IMR-90 (cell line): ENCODE measurements at regions not wholly inside any gene's neighbourhood (a gene's known extent, or its start where the extent isn't known, plus 50 kb on each side); places are given as distances from the start of the nearest gene placed in this dataset.

Source experiments
- ATAC-seq: fragments of 200-7000 bp; cut with Tn5 transposase; 2 replicates; pipeline ENCODE4 v1.9.1; 2020; ENCODE audit warnings: low read depth, mild to moderate bottlenecking, moderate library complexity
- BruUV-seq: library from RNA; stranded (reverse); fragments of 400-500 nt; replicated peaks from 2 replicates; lab custom pipeline; 2021; lab: Mats Ljungman, UMichigan
- CTCF ChIA-PET: fragments of 300-600 bp; formaldehyde crosslinking; extraction: SDS; loops from one replicate; lab custom pipeline; 2021; ENCODE audit warnings: antibody characterized with exemption; lab: Yijun Ruan, JAX
- POLR2A ChIA-PET: fragments of 300-600 bp; sonication (Branson Sonifier 250); formaldehyde crosslinking; loops from one replicate; lab custom pipeline; 2022; ENCODE audit warnings: antibody characterized with exemption; ENCODE audit not compliant: unreplicated experiment; lab: Charles Lee
- DNase-seq: peaks from one replicate; pipeline ENCODE4 v3.0.0; 2013
- H2AFZ ChIP-seq: replicated peaks from 2 replicates; pipeline ENCODE3; 2013; ENCODE audit warnings: low read length, mild to moderate bottlenecking; ENCODE audit not compliant: poor library complexity
- H2AK5ac ChIP-seq: 2 replicates; pipeline ENCODE4 v1.6.1; 2013; ENCODE audit warnings: low read depth, low read length, inconsistent platforms
- H2AK9ac ChIP-seq: replicated peaks from 2 replicates; pipeline ENCODE3; 2013; ENCODE audit warnings: mild to moderate bottlenecking, low read depth, low read length, moderate library complexity; ENCODE audit not compliant: poor library complexity
- H2BK120ac ChIP-seq: 2 replicates; pipeline ENCODE4 v1.6.1; 2013; ENCODE audit warnings: low read depth, low read length, inconsistent platforms
- H2BK15ac ChIP-seq: 3 replicates; pipeline ENCODE4 v1.6.1; 2013; ENCODE audit warnings: low read depth, low read length, inconsistent platforms
- H2BK20ac ChIP-seq: 2 replicates; pipeline ENCODE4 v1.6.1; 2013; ENCODE audit warnings: low read depth, mild to moderate bottlenecking, inconsistent platforms, low read length, moderate library complexity
- H2BK5ac ChIP-seq: 2 replicates; pipeline ENCODE4 v1.6.1; 2013; ENCODE audit warnings: mild to moderate bottlenecking, low read depth, low read length, inconsistent platforms; ENCODE audit not compliant: poor library complexity, severe bottlenecking
- H3K14ac ChIP-seq: replicated peaks from 2 replicates; pipeline ENCODE4 v1.6.1; 2013; ENCODE audit warnings: low read depth, low read length, inconsistent platforms
- H3K18ac ChIP-seq: 2 replicates; pipeline ENCODE4 v1.6.1; 2013; ENCODE audit warnings: low read depth, low read length, control low read depth
- H3K23ac ChIP-seq: 2 replicates; pipeline ENCODE4 v1.6.1; 2013; ENCODE audit warnings: low read depth, low read length, inconsistent platforms
- H3K27ac ChIP-seq: 2 replicates; pipeline ENCODE4 v1.5.1; 2013; ENCODE audit warnings: mild to moderate bottlenecking, control low read depth, low read length; ENCODE audit not compliant: insufficient read depth
- H3K27me3 ChIP-seq: 2 replicates; pipeline ENCODE4 v1.6.1; 2013; ENCODE audit warnings: low read length; ENCODE audit not compliant: control insufficient read depth, insufficient read depth
- H3K36me3 ChIP-seq: 2 replicates; pipeline ENCODE4 v1.6.1; 2013; ENCODE audit warnings: low read length, mixed read lengths; ENCODE audit not compliant: control insufficient read depth, insufficient read depth
- H3K4ac ChIP-seq: 2 replicates; pipeline ENCODE4 v1.6.1; 2013; ENCODE audit warnings: low read depth, low read length, inconsistent platforms
- H3K4me1 ChIP-seq: 2 replicates; pipeline ENCODE4 v1.6.1; 2013; ENCODE audit warnings: low read length, mixed read lengths; ENCODE audit not compliant: control insufficient read depth, insufficient read depth
- H3K4me2 ChIP-seq: 2 replicates; pipeline ENCODE4 v1.6.1; 2013; ENCODE audit warnings: low read depth, mild to moderate bottlenecking, control low read depth, low read length, moderate library complexity
- H3K4me3 ChIP-seq: 2 replicates; pipeline ENCODE4 v1.5.1; 2013; ENCODE audit warnings: low read depth, mild to moderate bottlenecking, control low read depth, low read length, moderate library complexity; ENCODE audit not compliant: insufficient read depth
- H3K56ac ChIP-seq: 2 replicates; pipeline ENCODE4 v1.6.1; 2013; ENCODE audit warnings: low read length, inconsistent platforms; ENCODE audit not compliant: insufficient read depth; ENCODE audit errors: extremely low read depth
- H3K79me1 ChIP-seq, 2 experiments: 2 replicates each; pipeline ENCODE4 v1.6.1; 2013; ENCODE audit warnings: low read length in 2 of 2, inconsistent platforms in 1 of 2, low read depth in 1 of 2
- H3K9ac ChIP-seq: 2 replicates; pipeline ENCODE4 v1.6.1; 2013; ENCODE audit warnings: low read depth, low read length, control low read depth
- H3K9me1 ChIP-seq: 2 replicates; pipeline ENCODE4 v1.6.1; 2013; ENCODE audit warnings: low read length, inconsistent platforms; ENCODE audit not compliant: insufficient read depth
- H3K9me3 ChIP-seq: 2 replicates; pipeline ENCODE4 v1.6.1; 2013; ENCODE audit warnings: low read length; ENCODE audit not compliant: control insufficient read depth, insufficient read depth
- H4K20me1 ChIP-seq: 2 replicates; pipeline ENCODE4 v1.6.1; 2013; ENCODE audit warnings: low read length, inconsistent platforms; ENCODE audit not compliant: insufficient read depth
- H4K5ac ChIP-seq: 2 replicates; pipeline ENCODE4 v1.6.1; 2013; ENCODE audit warnings: mild to moderate bottlenecking, low read depth, low read length, control low read depth
- H4K8ac ChIP-seq, 2 experiments: 2 replicates each; pipeline ENCODE4 v1.6.1; 2013; ENCODE audit warnings: low read depth in 2 of 2, low read length in 2 of 2, control low read depth in 1 of 2, inconsistent platforms in 1 of 2
- H4K91ac ChIP-seq: 2 replicates; pipeline ENCODE4 v1.6.1; 2013; ENCODE audit warnings: low read depth, low read length, inconsistent platforms; ENCODE audit not compliant: insufficient read depth
- BHLHE40 ChIP-seq: fragments of 150-350 bp; IDR thresholded peaks from 2 replicates; pipeline ENCODE4 v1.6.1; 2016; ENCODE audit warnings: mild to moderate bottlenecking, low read depth, low read length
- CEBPB ChIP-seq: IDR thresholded peaks from 2 replicates; pipeline ENCODE4 v1.6.1; 2012; ENCODE audit warnings: low read depth, low read length, improper control_type of control experiment
- CHD1 ChIP-seq: IDR thresholded peaks from 2 replicates; pipeline ENCODE4 v1.6.1; 2012; ENCODE audit warnings: low read depth, low read length, improper control_type of control experiment
- CTCF ChIP-seq: conservative IDR thresholded peaks from 2 replicates; pipeline ENCODE4 v1.5.1; 2012; ENCODE audit warnings: mild to moderate bottlenecking, low read depth, low read length, improper control_type of control experiment
- ELK1 ChIP-seq: fragments of 150-350 bp; IDR thresholded peaks from 2 replicates; pipeline ENCODE4 v1.6.1; 2016; ENCODE audit warnings: low read depth, mild to moderate bottlenecking, low read length, moderate library complexity, borderline replicate concordance
- FOS ChIP-seq: fragments of 150-350 bp; IDR thresholded peaks from 2 replicates; pipeline ENCODE4 v1.6.1; 2016; ENCODE audit warnings: low read depth, low read length
- MAFK ChIP-seq: IDR thresholded peaks from 2 replicates; pipeline ENCODE4 v1.6.1; 2012; ENCODE audit warnings: low read depth, low read length, improper control_type of control experiment
- MAZ ChIP-seq: IDR thresholded peaks from 2 replicates; pipeline ENCODE4 v1.6.1; 2012; ENCODE audit warnings: low read depth, mild to moderate bottlenecking, low read length, improper control_type of control experiment, moderate library complexity, borderline replicate concordance
- MXI1 ChIP-seq: IDR thresholded peaks from 2 replicates; pipeline ENCODE4 v1.6.1; 2012; ENCODE audit warnings: low read depth, mild to moderate bottlenecking, low read length, moderate library complexity, borderline replicate concordance
- NFE2L2 ChIP-seq: fragments of 150-350 bp; IDR thresholded peaks from 2 replicates; pipeline ENCODE4 v1.6.1; 2016; ENCODE audit warnings: low read depth, mild to moderate bottlenecking, low read length
- POLR2A ChIP-seq: IDR thresholded peaks from 2 replicates; pipeline ENCODE4 v1.6.1; 2012; ENCODE audit warnings: mild to moderate bottlenecking, low read depth, low read length
- RAD21 ChIP-seq: IDR thresholded peaks from 2 replicates; pipeline ENCODE4 v1.6.1; 2012; ENCODE audit warnings: low read length, improper control_type of control experiment
- RCOR1 ChIP-seq: IDR thresholded peaks from 2 replicates; pipeline ENCODE4 v1.6.1; 2012; ENCODE audit warnings: mild to moderate bottlenecking, low read length, improper control_type of control experiment; ENCODE audit not compliant: insufficient replicate concordance
- RFX5 ChIP-seq: IDR thresholded peaks from 2 replicates; pipeline ENCODE4 v1.8.0; 2012; ENCODE audit warnings: low read depth, mild to moderate bottlenecking, low read length, moderate library complexity
- SMC3 ChIP-seq: fragments of 150-350 bp; IDR thresholded peaks from 2 replicates; pipeline ENCODE4 v1.6.1; 2016; ENCODE audit warnings: low read depth, mild to moderate bottlenecking, antibody characterized with exemption, low read length, moderate library complexity
- USF2 ChIP-seq: fragments of 150-350 bp; IDR thresholded peaks from 2 replicates; pipeline ENCODE4 v1.6.1; 2017; ENCODE audit warnings: mild to moderate bottlenecking, antibody characterized with exemption, low read length, low read depth
- WGBS, 2 experiments: methylation state at CpG; one replicate each; pipeline versions ENCODE4 v1.1.5 to v1.1.7; 2013; ENCODE audit warnings: missing lambda C conversion rate in 2 of 2; ENCODE audit not compliant: insufficient read length in 1 of 2; ENCODE audit errors: extremely low coverage in 2 of 2; 5-methylcytosine and 5-hydroxymethylcytosine counted together
- dilution Hi-C: fragments of 300-500 bp; cut with HindIII; formaldehyde crosslinking; loops from one replicate; pipeline ENCODE4 v1.14.3; 2018; ENCODE audit warnings: low sequenced_read_pairs; ENCODE audit not compliant: unreplicated experiment
- in situ Hi-C: fragments of 300-500 bp; cut with MboI; formaldehyde crosslinking; loops from 3 replicates; pipeline ENCODE4 v1.14.3; 2019; ENCODE audit warnings: low sequenced_read_pairs, inconsistent platforms, mixed read lengths
- intact Hi-C: fragments of 100-400 bp; cut with micrococcal nuclease; formaldehyde crosslinking; loops from 2 replicates; pipeline ENCODE4 v1.10.0; 2022

- H2BK120ac ChIP-seq: no peak overlapping the region
- in situ Hi-C loops (no loop called here), intact Hi-C loops (no loop called here), dilution Hi-C loops (no loop called here)
- no peaks in the 10 kb centered on the region for H3K36me3 ChIP-seq
- H3K9me1 ChIP-seq: no peaks in the 10 kb centered on the region; the same call in 1 of the 2 replicates
- no peaks in the 10 kb centered on the region for H3K9me3 ChIP-seq
- BruUV-seq: no TSS peak
- H2BK20ac ChIP-seq: no peak overlapping the region
- H2AK5ac ChIP-seq: no peak overlapping the region
- H3K56ac ChIP-seq: no peak overlapping the region
- no peak overlapping the region for H3K23ac ChIP-seq
- no peak overlapping the region for H3K18ac ChIP-seq
- H3K27me3 ChIP-seq: peaks cover 46% of the 10 kb centered on the region
- no peak overlapping the region for H2AK9ac ChIP-seq
- WGBS, 2 experiments: no CpG with 5 or more reads among the region's 4 CpGs
- ATAC-seq (no peak), DNase-seq (no peak)
- H3K27ac ChIP-seq: no peak overlapping the region
- H3K4ac ChIP-seq: no peak overlapping the region
- H2BK5ac ChIP-seq: no peak overlapping the region
- H4K20me1 ChIP-seq: no peaks in the 10 kb centered on the region
- H3K4me3 ChIP-seq: no peak overlapping the region
- H3K14ac ChIP-seq: no peak overlapping the region
- no peak overlapping the region for H4K5ac ChIP-seq
- no peaks in the 10 kb centered on the region; the same call in 1 of the 2 replicates for H3K4me1 ChIP-seq
- no peak overlapping the region for H2AFZ ChIP-seq
- no peak overlapping the region for H3K4me2 ChIP-seq
- H3K9ac ChIP-seq: no peak overlapping the region
- ChIA-PET CTCF (no interaction called here), POLR2A (no interaction called here)
- H4K8ac ChIP-seq: no peak overlapping the region
- TF ChIP-seq POLR2A (no peak), CEBPB (no peak), RAD21 (no peak), MAZ (no peak), ELK1 (no peak), RFX5 (no peak), RCOR1 (no peak), MXI1 (no peak), CHD1 (no peak), NFE2L2 (no peak), FOS (no peak), CTCF (no peak), USF2 (no peak), MAFK (no peak), BHLHE40 (no peak), SMC3 (no peak)
- no peaks in the 10 kb centered on the region for H3K79me1 ChIP-seq
- H4K91ac ChIP-seq: no peak overlapping the region
- H2BK15ac ChIP-seq: no peak overlapping the region
Measured at GRCh38 chr10:78862328-78862640, 206.5 kb upstream of the ZMIZ1 start.
